ENCODE measurements at regions not wholly inside any gene's neighbourhood (a gene's known extent, or its start where the extent isn't known, plus 50 kb on each side); places are given as distances from the start of the nearest gene placed in this dataset.

DNA sequence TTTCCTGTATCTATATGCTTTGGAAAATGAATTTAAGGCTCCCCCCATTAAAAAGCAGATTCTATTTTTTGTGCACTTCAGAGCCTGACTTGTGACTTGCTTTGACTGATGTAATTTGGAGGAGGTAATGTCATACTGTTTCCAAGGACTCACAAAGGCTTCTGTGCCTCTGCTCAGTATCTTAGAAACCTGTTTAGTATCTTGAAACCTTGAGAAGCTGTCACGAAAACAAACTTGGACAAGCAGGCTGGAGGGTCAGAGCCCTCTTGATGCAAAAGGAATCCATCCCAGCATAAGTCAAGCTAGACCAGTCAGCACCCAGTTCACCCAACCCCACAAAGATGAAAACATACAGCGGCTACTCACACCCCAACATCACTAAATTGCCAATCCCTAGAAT lies 560.0 kb upstream of the PCDH7 start:
- TF ChIP-seq, protein P1, sequence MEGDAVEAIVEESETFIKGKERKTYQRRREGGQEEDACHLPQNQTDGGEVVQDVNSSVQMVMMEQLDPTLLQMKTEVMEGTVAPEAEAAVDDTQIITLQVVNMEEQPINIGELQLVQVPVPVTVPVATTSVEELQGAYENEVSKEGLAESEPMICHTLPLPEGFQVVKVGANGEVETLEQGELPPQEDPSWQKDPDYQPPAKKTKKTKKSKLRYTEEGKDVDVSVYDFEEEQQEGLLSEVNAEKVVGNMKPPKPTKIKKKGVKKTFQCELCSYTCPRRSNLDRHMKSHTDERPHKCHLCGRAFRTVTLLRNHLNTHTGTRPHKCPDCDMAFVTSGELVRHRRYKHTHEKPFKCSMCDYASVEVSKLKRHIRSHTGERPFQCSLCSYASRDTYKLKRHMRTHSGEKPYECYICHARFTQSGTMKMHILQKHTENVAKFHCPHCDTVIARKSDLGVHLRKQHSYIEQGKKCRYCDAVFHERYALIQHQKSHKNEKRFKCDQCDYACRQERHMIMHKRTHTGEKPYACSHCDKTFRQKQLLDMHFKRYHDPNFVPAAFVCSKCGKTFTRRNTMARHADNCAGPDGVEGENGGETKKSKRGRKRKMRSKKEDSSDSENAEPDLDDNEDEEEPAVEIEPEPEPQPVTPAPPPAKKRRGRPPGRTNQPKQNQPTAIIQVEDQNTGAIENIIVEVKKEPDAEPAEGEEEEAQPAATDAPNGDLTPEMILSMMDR (conservative IDR thresholded peaks at IDR 0.05; ENCODE audit: low read depth, low read length): no peak
- DNase-seq (ENCODE audit: low read depth): no peak
- H3K4me3 ChIP-seq (ENCODE audit: low read depth, low read length): no peak overlapping the region

DNA sequence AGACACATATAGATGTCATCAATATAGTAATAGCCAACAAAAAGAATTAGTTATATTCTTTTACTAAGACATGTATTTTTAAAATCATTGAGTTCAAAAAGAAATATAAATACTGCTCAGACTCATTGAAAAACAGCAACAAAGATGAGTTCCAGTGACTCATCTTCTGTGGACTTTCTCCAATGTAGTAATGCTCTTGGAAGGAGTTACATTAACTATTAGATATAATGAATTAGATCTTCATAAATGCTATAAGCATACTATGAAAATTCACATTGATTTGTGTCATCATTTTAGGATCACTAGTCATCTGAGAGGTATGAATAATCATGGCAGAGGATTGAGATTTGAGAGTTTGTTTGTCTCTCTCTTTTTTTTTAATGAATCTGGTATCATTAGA lies 547.8 kb upstream of the PCDH7 start:
- DNase-seq (ENCODE audit: low read depth): no peak
- H3K4me3 ChIP-seq (ENCODE audit: low read depth, low read length): no peak overlapping the region
- TF ChIP-seq, protein P1 (conservative IDR thresholded peaks at IDR 0.05; ENCODE audit: low read depth, low read length): no peak

DNA sequence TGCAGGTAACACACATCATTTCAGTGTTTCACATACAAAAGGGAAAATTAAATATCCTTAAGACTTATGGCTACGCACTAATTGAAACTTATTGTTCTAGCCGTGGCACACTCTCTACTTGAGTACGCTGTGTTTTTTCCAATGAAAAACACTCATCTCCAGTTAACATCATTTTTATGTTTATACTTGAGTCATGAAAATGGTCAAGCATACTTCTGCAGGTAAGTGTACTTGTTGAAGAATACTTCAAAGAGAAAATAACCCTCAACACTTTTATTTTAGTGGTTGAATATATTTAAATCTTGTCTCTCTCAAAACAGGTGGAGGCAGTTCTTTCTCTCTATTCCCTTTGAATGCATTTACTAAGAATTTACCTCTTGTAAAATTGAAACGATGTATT lies 538.7 kb upstream of the PCDH7 start:
- DNase-seq (ENCODE audit: low read depth): no peak

DNA sequence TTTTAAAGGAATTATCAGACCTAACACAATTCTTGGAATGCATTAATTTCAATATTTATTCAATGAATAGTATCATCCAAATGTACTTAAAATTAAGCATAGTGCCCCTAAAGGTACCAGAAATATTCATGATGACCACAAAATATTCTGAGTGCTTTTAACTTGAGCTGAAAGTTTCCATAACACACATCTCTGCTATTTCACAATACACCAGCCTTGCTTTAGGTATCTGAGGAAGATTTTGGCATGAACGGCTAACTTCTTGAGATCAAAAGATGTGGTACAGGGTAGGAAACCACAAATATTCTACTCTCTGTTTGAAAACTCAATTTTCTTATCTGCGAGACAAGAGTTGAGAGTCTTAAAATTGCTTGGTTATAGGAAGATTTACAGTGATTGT lies 538.3 kb upstream of the PCDH7 start:
- DNase-seq (ENCODE audit: low read depth): no peak
- H3K4me3 ChIP-seq (ENCODE audit: low read depth, low read length): no peak overlapping the region
- TF ChIP-seq, protein P1 (conservative IDR thresholded peaks at IDR 0.05; ENCODE audit: low read depth, low read length): no peak

More for the DNA sequence above, 538.7 kb upstream of the PCDH7 start:
- TF ChIP-seq, protein P1 (conservative IDR thresholded peaks at IDR 0.05; ENCODE audit: low read depth, low read length): no peak
- no peak overlapping the region for H3K4me3 ChIP-seq (ENCODE audit: low read depth, low read length)

DNA sequence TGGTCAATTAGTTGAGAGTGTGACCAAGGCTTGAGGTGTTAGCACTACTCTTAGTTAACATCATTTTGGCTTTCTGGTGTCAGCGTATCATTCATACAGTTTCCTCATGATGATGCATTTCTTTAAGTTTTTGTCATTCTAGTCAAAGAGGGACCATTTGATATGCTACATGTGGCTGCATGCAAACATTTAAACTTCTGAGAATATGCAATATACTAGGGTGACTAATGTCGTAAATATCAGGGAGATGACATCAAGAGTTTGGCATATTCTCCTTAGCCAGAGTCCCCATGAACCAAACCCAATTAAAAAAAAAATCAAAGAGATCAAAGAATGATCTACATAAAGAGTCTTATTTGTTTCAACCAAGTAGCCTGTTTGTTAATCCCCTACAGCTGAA lies 537.4 kb upstream of the PCDH7 start:
- no peak overlapping the region for H3K4me3 ChIP-seq (ENCODE audit: low read depth, low read length)
- TF ChIP-seq, protein P1 (conservative IDR thresholded peaks at IDR 0.05; ENCODE audit: low read depth, low read length): no peak
- DNase-seq (ENCODE audit: low read depth): no peak

DNA sequence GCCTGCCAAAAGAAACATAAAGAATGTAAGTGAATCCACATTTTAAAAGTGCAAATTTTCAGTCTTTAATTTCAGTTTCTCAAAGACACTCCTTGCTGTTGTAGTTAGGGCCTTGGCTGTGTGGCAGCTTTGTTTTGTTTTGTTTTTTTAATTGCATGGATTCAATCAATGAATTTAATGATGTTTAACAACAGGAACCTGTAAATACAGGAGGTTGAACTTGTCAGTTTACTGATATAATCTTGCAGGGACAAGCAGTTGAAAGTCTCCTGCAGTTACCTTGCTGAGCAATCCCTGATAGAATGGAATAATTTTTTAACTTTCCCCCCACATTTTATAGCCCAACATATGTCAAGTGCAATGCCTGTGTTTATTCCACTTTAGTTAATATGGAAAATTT lies 528.3 kb upstream of the PCDH7 start:
- no peak overlapping the region for H3K4me3 ChIP-seq (ENCODE audit: low read depth, low read length)
- TF ChIP-seq, protein P1 (conservative IDR thresholded peaks at IDR 0.05; ENCODE audit: low read depth, low read length): no peak
- DNase-seq (ENCODE audit: low read depth): no peak

DNA sequence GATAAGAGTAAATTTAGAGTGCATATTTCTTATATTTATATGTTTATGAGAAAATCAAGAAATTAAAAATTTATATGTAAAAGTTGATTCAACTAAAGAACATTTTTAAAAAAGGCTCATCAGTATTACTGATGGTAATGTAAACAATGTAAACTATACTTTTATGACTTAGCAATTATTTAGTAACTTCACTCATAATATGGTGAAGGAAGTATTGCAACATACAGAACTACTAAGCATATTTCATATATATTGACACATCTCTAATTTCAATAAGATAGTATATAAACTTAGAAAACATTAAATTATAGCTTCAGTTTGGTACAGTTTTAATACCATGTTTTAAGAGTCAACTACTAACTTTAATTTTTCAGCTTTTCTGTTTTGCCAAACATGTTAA lies 512.8 kb upstream of the PCDH7 start:
- TF ChIP-seq, protein P1 (conservative IDR thresholded peaks at IDR 0.05; ENCODE audit: low read depth, low read length): no peak
- DNase-seq (ENCODE audit: low read depth): no peak
- no peak overlapping the region for H3K4me3 ChIP-seq (ENCODE audit: low read depth, low read length)
